ENCODE measurements at regions not wholly inside any gene's neighbourhood (a gene's known extent, or its start where the extent isn't known, plus 50 kb on each side); places are given as distances from the start of the nearest gene placed in this dataset.

- TF ChIP-seq CTCF (IDR thresholded peaks at IDR 0.05 in 4 of 5, conservative IDR thresholded peaks at IDR 0.05 in 1 of 5) (no peak), POLR2A (IDR thresholded peaks at IDR 0.05) (no peak)
These were observed 155.0 kb upstream of the CHST15 start for GRCh38 chr10:124248056-124249045.

Measured in gastrocnemius medialis (tissue), 4 donors.